ENCODE measurements at regions not wholly inside any gene's neighbourhood (a gene's known extent, or its start where the extent isn't known, plus 50 kb on each side); places are given as distances from the start of the nearest gene placed in this dataset.

GRCh38 chr6:166689687-166690086 lies 62.6 kb upstream of the RPS6KA2 start:
- no peak for TF ChIP-seq CTCF (optimal IDR thresholded peaks at IDR 0.05 in 1 of 3, IDR thresholded peaks at IDR 0.05 in 1 of 3, conservative IDR thresholded peaks at IDR 0.05 in 1 of 3; ENCODE audit: extremely low read depth in 1 of 3, insufficient read depth in 2 of 3, low read length in 3 of 3)
- TF ChIP-seq EZH2 (IDR thresholded peaks at IDR 0.05; ENCODE audit: low read length) = no peak

All from keratinocyte (primary cell).